Tibial artery (tissue), 4 donors: ENCODE measurements at regions not wholly inside any gene's neighbourhood (a gene's known extent, or its start where the extent isn't known, plus 50 kb on each side); places are given as distances from the start of the nearest gene placed in this dataset.
A peak's percentile ranks its signal among the peaks of the same experiment; 100 is the strongest.

Experiments used
- DNase-seq, 2 donors: peaks; one replicate each; pipeline ENCODE4 v3.0.0-alpha.2; 2019
- H3K27ac ChIP-seq, 2 donors: fragments of 200-600 bp; sonication (generic) in 1 of 2; 1 replicate in 1 of 2; 2 replicates in 1 of 2; pipeline ENCODE4 v1.5.1; 2018 to 2019; ENCODE audit warnings: mild to moderate bottlenecking in 1 of 2
- H3K27me3 ChIP-seq, 2 donors: fragments of 200-600 bp; sonication (generic) in 1 of 2; one replicate each; pipeline versions ENCODE4 v1.5.1 to v1.6.0; 2016 to 2019
- H3K36me3 ChIP-seq, 3 donors: fragments of 200-600 bp; sonication (generic) in 2 of 3; one replicate each; pipeline ENCODE4 v1.5.1; 2016 to 2019; ENCODE audit warnings: mild to moderate bottlenecking in 2 of 3
- H3K4me1 ChIP-seq, 4 donors: fragments of 200-600 bp; sonication (generic) in 2 of 4; 1 replicate in 3 of 4; 2 replicates in 1 of 4; pipeline ENCODE4 v1.5.1; 2016 to 2019
- H3K4me3 ChIP-seq, 2 donors: fragments of 200-600 bp; sonication (generic) in 1 of 2; 1 replicate in 1 of 2; 2 replicates in 1 of 2; pipeline ENCODE4 v1.5.1; 2018 to 2019; ENCODE audit warnings: mild to moderate bottlenecking in 2 of 2
- H3K9me3 ChIP-seq, 3 donors: fragments of 200-600 bp; sonication (generic) in 1 of 3; one replicate each; pipeline ENCODE4 v1.5.1; 2016 to 2019
- intact Hi-C: fragments of 100-400 bp; cut with DNase I; formaldehyde crosslinking; loops from one replicate; pipeline ENCODE4 v1.15.0; 2023; ENCODE audit warnings: low total_unique reads
- TF ChIP-seq, protein P1 (sequence below), 2 experiments: fragments of 200-600 bp in 1 of 2; fragments of 450-650 bp in 1 of 2; IDR thresholded peaks; one replicate each; pipeline ENCODE4 v1.5.1; 2017 to 2019; ENCODE audit warnings: antibody characterized with exemption in 2 of 2, mild to moderate bottlenecking in 1 of 2, moderate library complexity in 1 of 2

DNA sequence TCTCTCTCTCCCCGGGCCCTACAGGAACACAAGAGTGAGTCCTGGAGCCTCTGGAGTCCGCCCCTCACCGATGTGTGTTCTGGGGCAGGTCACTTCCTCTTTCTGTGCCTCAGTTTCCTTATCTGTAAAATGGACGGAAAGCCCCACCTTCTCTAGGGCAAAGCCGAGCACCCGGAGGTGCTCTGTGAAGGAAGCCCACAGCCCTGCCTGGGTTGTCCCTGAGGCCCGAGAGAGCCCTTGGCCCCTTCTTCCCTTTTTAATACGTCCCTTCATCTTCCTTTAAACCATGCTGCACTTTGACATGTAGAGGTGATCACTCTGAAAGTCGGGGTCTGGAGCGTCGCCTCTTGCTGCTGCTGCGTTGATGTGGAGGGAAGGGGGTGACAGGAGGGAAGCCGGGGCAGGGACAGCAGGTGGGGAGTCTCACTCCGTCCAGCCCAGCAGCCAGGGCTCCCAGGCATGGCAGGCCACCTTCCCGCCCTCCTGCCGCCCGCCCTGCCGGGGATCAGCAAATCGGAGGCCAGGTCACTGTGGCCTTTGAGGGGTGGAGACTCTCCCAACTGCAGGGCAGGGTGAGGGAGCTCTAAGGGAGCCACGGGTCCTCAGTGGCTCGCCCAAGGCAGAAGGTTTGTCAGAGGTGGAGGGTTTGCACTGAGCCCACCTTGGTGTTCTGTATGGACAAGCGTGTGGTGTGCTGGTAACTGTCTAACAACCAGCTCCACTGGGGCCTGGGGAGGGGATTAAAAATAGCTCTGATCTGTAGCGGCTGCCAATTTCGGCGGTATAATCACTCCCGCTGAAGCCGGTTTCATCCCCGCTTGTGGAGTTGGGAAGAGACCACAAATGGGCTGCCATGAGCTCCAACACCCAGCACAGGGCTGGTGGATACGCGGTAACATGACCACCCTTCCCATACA is 135.9 kb upstream of the ID2 start:
- no peaks in the 10 kb centered on the region for H3K9me3 ChIP-seq
- TF ChIP-seq, protein P1, sequence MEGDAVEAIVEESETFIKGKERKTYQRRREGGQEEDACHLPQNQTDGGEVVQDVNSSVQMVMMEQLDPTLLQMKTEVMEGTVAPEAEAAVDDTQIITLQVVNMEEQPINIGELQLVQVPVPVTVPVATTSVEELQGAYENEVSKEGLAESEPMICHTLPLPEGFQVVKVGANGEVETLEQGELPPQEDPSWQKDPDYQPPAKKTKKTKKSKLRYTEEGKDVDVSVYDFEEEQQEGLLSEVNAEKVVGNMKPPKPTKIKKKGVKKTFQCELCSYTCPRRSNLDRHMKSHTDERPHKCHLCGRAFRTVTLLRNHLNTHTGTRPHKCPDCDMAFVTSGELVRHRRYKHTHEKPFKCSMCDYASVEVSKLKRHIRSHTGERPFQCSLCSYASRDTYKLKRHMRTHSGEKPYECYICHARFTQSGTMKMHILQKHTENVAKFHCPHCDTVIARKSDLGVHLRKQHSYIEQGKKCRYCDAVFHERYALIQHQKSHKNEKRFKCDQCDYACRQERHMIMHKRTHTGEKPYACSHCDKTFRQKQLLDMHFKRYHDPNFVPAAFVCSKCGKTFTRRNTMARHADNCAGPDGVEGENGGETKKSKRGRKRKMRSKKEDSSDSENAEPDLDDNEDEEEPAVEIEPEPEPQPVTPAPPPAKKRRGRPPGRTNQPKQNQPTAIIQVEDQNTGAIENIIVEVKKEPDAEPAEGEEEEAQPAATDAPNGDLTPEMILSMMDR (IDR thresholded peaks at IDR 0.05), result no peak
- H3K27me3 ChIP-seq, result no peaks in the 10 kb centered on the region
- H3K36me3 ChIP-seq, result no peaks in the 10 kb centered on the region
- no peak overlapping the region for H3K4me3 ChIP-seq
- DNase-seq, result peak in 1 of 2 donors; percentile 59
- H3K4me1 ChIP-seq, result peaks cover 0 to 14% (median 10%) of the 10 kb centered on the region in 4 donors
- H3K27ac ChIP-seq, result no peak overlapping the region
- intact Hi-C loops, result no loop called here

DNA sequence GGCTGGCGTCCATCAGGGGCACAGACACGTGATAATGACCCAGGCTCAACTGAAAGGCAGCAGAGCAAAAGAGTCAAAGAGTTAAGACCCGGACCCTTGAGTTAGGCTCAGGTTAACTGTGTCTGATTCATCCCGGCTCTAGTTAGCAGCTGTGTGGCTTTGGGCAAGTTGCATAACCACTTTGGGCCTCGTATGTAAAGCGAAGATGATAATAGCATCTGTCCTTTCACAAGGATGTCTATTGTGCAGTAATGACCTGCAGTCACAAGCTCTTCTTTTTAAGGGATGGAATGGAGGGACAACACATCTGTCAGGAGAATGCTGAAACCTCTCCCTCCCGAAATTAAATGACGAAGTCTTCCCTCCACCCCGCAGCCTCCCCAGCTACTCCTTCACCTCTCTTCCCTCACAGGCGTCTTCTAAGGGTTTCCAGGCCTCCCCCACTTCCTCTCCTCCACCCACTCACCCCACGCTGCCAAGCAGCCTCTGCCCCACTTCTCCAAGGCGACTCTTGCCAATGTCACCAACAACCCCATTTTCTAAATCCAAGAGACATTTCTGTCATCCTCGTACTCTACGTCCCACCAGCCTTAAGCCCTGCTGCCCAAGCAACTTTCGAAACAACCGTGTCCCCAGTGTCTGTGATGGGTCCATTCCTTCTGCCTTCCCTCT is 135.1 kb upstream of the ID2 start:
- intact Hi-C loops, result no loop called here
- no peak overlapping the region for H3K27ac ChIP-seq
- peaks cover 0 to 14% (median 10%) of the 10 kb centered on the region in 4 donors for H3K4me1 ChIP-seq
- peak in 1 of 2 donors; percentile 54 for DNase-seq
- TF ChIP-seq, protein P1 (IDR thresholded peaks at IDR 0.05), result no peak
- no peak overlapping the region for H3K4me3 ChIP-seq
- no peaks in the 10 kb centered on the region for H3K9me3 ChIP-seq
- no peaks in the 10 kb centered on the region for H3K27me3 ChIP-seq
- no peaks in the 10 kb centered on the region for H3K36me3 ChIP-seq

DNA sequence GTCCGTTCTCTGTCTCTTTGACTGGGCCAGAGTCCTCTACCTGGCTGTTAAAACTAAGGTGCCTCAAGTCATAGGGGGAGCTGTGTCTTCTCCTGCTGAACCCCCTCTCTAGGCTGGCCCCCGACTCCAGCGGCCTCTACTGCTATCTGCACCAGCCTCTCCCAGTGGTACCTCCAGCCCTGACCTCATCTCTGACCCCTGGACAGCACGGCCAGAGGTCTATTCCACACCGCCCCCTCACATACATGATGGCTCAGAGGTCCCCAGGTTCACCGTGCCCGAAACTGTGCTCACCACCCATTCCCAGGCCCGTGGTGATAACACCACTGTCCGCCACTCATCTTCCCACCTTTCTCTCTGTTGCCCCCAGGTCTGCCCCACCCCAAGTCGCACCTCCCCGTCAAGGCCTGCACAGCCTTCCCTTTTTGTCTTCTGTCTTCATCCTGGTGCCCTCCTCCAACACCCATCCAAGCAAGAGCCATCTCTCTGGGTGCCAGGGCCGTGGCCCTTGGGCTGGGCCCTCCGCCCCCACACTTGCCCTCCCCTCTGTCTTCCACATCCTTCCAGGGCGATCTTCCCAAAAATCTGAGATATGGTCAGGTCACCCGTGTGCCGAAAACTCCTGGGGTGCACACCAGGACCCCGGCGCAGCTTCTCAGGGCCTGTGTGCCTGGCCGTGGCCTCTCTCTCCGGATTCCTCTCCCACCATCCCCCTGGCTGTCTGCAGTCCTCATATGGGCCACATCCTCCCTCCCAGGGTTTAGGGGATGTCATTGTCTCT is 134.4 kb upstream of the ID2 start:
- DNase-seq, result peak in 1 of 2 donors; percentile 55

DNA sequence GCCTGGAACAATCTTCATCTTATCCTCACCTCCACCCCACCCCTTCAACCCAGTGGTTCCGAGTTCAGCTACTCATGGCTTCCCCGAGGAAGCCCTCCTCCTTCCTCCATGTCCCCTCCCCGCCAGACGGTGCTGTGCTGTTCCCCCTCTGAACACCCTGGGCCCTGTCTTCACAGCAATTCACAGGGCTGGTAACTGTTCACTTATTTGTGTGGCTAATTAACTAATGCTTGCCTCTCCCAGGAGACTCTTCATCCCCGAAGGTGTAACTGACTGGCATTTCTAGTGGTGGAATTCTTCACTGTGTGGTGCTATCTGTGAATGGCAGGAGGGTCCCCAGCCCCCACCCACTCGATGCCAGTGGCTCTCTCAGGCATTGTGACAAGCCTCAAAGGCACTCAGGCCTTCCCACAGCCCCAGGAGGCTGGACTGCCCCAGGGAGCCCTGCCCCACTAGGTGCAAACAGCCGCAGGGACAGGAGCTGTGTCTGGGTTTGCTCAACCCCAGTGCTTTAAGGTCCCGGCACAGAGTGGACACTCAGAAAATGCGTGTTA is 133.7 kb upstream of the ID2 start:
- H3K4me1 ChIP-seq, result peaks cover 0 to 9% (median 8%) of the 10 kb centered on the region in 4 donors
- no peak overlapping the region for H3K27ac ChIP-seq
- intact Hi-C loops, result no loop called here
- TF ChIP-seq, protein P1 (IDR thresholded peaks at IDR 0.05), result no peak
- H3K36me3 ChIP-seq, result no peaks in the 10 kb centered on the region
- DNase-seq, result peak in 1 of 2 donors; percentile 50
- H3K27me3 ChIP-seq, result no peaks in the 10 kb centered on the region
- no peak overlapping the region for H3K4me3 ChIP-seq
- no peaks in the 10 kb centered on the region for H3K9me3 ChIP-seq

More for the DNA sequence above, 134.4 kb upstream of the ID2 start:
- H3K36me3 ChIP-seq, result no peaks in the 10 kb centered on the region
- TF ChIP-seq, protein P1 (IDR thresholded peaks at IDR 0.05), result no peak
- H3K27ac ChIP-seq, result no peak overlapping the region
- no peaks in the 10 kb centered on the region for H3K9me3 ChIP-seq
- H3K4me3 ChIP-seq, result no peak overlapping the region
- intact Hi-C loops, result no loop called here
- no peaks in the 10 kb centered on the region for H3K27me3 ChIP-seq
- peaks cover 0 to 14% (median 10%) of the 10 kb centered on the region in 4 donors for H3K4me1 ChIP-seq

DNA sequence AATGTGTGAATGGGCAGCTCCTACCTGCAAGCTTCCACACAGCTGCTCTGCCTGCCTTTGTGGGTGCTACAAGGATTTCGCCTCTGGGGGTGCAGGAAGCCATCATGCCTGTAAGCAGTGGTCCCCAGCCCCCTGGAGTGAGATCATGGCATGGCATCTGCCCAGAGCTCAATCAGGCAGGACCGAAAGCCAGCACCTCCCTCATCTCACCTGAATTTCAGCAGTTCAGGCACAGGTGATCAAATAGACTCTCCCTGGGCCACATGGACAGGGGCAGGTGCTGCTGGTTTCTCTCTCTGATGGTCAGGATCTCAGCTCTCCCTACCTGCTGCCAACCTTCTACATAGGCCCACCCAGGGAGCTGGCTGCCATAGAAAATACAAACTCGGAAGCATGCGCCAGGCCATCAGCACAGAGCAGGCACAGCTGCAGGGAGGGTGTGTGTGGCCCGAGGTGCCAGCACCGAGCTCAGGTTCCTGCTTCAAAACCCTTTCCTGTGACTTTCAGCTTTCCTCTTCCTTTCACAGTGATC is 133.2 kb upstream of the ID2 start:
- H3K36me3 ChIP-seq, result no peaks in the 10 kb centered on the region
- H3K27me3 ChIP-seq, result no peaks in the 10 kb centered on the region
- TF ChIP-seq, protein P1 (IDR thresholded peaks at IDR 0.05), result no peak
- no peak overlapping the region for H3K27ac ChIP-seq
- H3K4me1 ChIP-seq, result peaks cover 0 to 6% (median 5%) of the 10 kb centered on the region in 4 donors
- H3K9me3 ChIP-seq, result no peaks in the 10 kb centered on the region
- intact Hi-C loops, result no loop called here
- DNase-seq, result no peak
- H3K4me3 ChIP-seq, result no peak overlapping the region
